DND-41 (cell line): ENCODE measurements at regions not wholly inside any gene's neighbourhood (a gene's known extent, or its start where the extent isn't known, plus 50 kb on each side); places are given as distances from the start of the nearest gene placed in this dataset.

ENCODE experiments used
- CTCF ChIP-seq: IDR thresholded peaks from 2 replicates; pipeline ENCODE4 v1.5.1; 2012; ENCODE audit warnings: borderline replicate concordance, low read length, moderate library complexity, mild to moderate bottlenecking; ENCODE audit not compliant: poor library complexity, severe bottlenecking; ENCODE audit errors: extremely low read depth
- EZH2 ChIP-seq: IDR thresholded peaks from 3 replicates; pipeline ENCODE4 v1.6.1; 2012; ENCODE audit warnings: borderline replicate concordance, low read depth, mild to moderate bottlenecking, moderate library complexity, low read length, inconsistent platforms; ENCODE audit not compliant: severe bottlenecking

- TF ChIP-seq CTCF (no peak), EZH2 (no peak)
Measured at GRCh38 chr4:24121395-24122175, 231.7 kb upstream of the PPARGC1A start.
